OCI-LY1 (cell line): ENCODE measurements at regions not wholly inside any gene's neighbourhood (a gene's known extent, or its start where the extent isn't known, plus 50 kb on each side); places are given as distances from the start of the nearest gene placed in this dataset.

Experiments used
- CTCF ChIP-seq: fragments of 200-600 bp; sonication (generic), shearing (Covaris generic); IDR thresholded peaks from 2 replicates; pipeline ENCODE4 v1.5.1; 2017; ENCODE audit warnings: mild to moderate bottlenecking, antibody characterized with exemption, low read length, moderate library complexity, mixed read lengths
- EZH2 ChIP-seq: fragments of 200-600 bp; sonication (generic), shearing (Covaris generic); IDR thresholded peaks from 2 replicates; pipeline ENCODE4 v1.8.0; 2017; ENCODE audit warnings: borderline replicate concordance, mixed run types, mild to moderate bottlenecking, antibody characterized with exemption, low read length, moderate library complexity, mixed read lengths

GRCh38 chr3:193055352-193055751 lies 137.7 kb upstream of the MB21D2 start:
- TF ChIP-seq EZH2 (no peak), CTCF (no peak)
